Effector memory CD4-positive, alpha-beta T cell (primary cell): ENCODE measurements at regions not wholly inside any gene's neighbourhood (a gene's known extent, or its start where the extent isn't known, plus 50 kb on each side); places are given as distances from the start of the nearest gene placed in this dataset.

Experiments
- DNase-seq, 3 donors: peaks; one replicate each; pipeline ENCODE4 v3.0.0-alpha.2; 2020
- H3K27ac ChIP-seq: 2 replicates; pipeline ENCODE4 v1.7.0; 2013; ENCODE audit warnings: mild to moderate bottlenecking, low read length, moderate library complexity; ENCODE audit not compliant: insufficient read depth, poor library complexity, severe bottlenecking
- H3K27me3 ChIP-seq: replicated peaks from 2 replicates; pipeline ENCODE4 v1.7.0; 2013; ENCODE audit warnings: mild to moderate bottlenecking, low read length; ENCODE audit not compliant: insufficient read depth, control insufficient read depth, poor library complexity, severe bottlenecking
- H3K36me3 ChIP-seq: 2 replicates; pipeline ENCODE4 v1.7.0; 2013; ENCODE audit warnings: mild to moderate bottlenecking, low read length, moderate library complexity; ENCODE audit not compliant: control insufficient read depth, insufficient read depth
- H3K4me1 ChIP-seq: 2 replicates; pipeline ENCODE4 v1.7.0; 2013; ENCODE audit warnings: low read length, mild to moderate bottlenecking; ENCODE audit not compliant: control insufficient read depth, insufficient read depth, poor library complexity, severe bottlenecking
- H3K4me3 ChIP-seq: 2 replicates; pipeline ENCODE4 v1.7.0; 2013; ENCODE audit warnings: low read length, low read depth, mild to moderate bottlenecking; ENCODE audit not compliant: insufficient read depth, poor library complexity, severe bottlenecking
- H3K9me3 ChIP-seq: 2 replicates; pipeline ENCODE4 v1.7.0; 2013; ENCODE audit warnings: mild to moderate bottlenecking, low read length, moderate library complexity; ENCODE audit not compliant: control insufficient read depth

DNA sequence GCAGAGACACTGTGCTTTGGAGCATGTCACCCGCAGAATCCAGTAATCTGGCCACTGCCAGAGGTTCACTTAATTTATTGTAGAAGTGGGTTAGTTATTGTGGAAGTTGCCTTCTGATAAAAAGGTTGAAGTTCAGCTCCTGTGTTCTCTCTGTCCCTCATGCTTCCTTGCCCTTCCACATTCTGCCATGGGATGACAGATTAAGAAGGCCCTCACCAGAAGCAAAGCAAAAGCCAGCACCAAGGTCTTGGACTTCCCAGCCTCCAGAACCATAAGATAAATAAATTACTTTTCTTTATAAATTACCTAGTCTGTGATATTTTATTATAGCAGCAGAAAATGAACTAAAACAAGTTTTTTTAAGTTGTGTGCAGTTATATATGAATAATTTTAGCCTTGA is 145.0 kb upstream of the SH3BP4 start:
- H3K9me3 ChIP-seq: no peaks in the 10 kb centered on the region
- no peaks in the 10 kb centered on the region for H3K4me1 ChIP-seq
- no peak overlapping the region for H3K27ac ChIP-seq
- H3K4me3 ChIP-seq: no peak overlapping the region
- DNase-seq: no peak
- H3K27me3 ChIP-seq: no peaks in the 10 kb centered on the region
- H3K36me3 ChIP-seq: no peaks in the 10 kb centered on the region

DNA sequence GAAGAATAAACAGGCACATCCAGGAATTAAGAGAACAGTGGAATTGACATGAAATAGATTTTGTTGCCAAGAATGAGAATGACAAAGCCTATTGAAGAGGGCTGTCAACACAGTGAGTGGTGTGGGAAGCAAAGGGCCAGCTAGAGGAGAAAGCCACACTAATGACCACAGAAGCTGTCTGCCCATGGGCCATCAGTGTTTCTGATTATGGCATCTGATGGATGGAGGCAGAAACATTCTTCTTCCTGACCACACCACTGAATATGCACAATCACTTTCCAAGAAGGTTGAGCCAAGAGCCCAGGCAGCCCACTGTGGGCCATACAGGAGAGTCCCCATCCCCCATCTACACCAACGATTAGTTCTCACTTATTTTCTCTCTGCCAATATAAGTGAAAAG is 146.0 kb upstream of the SH3BP4 start:
- no peaks in the 10 kb centered on the region for H3K9me3 ChIP-seq
- H3K4me3 ChIP-seq: no peak overlapping the region
- H3K4me1 ChIP-seq: no peaks in the 10 kb centered on the region
- DNase-seq: no peak
- H3K27ac ChIP-seq: no peak overlapping the region
- H3K27me3 ChIP-seq: no peaks in the 10 kb centered on the region
- H3K36me3 ChIP-seq: no peaks in the 10 kb centered on the region

DNA sequence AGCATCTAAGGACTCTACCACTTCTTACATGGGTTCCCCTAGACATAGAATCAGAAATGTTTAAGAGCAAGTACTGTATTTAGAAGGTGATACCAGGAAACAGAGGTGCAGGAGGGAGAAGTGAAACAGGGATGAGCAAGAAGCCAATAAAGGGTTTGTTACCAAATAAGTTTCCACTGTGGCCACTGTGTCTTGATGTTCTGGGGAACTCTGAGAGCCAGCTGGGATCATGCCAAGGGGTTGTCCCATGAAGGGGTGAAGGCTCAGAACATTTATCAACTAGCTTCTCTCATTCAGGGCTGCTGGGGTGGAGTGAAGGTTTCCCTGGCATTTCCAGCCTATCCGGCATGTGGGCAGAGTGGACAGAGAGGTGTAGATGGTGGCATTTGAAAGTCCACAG is 147.1 kb upstream of the SH3BP4 start:
- H3K36me3 ChIP-seq: no peaks in the 10 kb centered on the region

GRCh38 chr2:234802845-234803171 is 149.0 kb upstream of the SH3BP4 start:
- no peak for DNase-seq
- Histone ChIP-seq H3K27me3 (no peaks in the 10 kb centered on the region), H3K27ac (no peak overlapping the region), H3K4me3 (no peak overlapping the region), H3K36me3 (no peaks in the 10 kb centered on the region), H3K4me1 (no peaks in the 10 kb centered on the region), H3K9me3 (no peaks in the 10 kb centered on the region)

More for the DNA sequence above, 147.1 kb upstream of the SH3BP4 start:
- H3K4me1 ChIP-seq: no peaks in the 10 kb centered on the region
- no peak overlapping the region for H3K27ac ChIP-seq
- no peak for DNase-seq
- no peaks in the 10 kb centered on the region for H3K9me3 ChIP-seq
- no peak overlapping the region for H3K4me3 ChIP-seq
- H3K27me3 ChIP-seq: no peaks in the 10 kb centered on the region

DNA sequence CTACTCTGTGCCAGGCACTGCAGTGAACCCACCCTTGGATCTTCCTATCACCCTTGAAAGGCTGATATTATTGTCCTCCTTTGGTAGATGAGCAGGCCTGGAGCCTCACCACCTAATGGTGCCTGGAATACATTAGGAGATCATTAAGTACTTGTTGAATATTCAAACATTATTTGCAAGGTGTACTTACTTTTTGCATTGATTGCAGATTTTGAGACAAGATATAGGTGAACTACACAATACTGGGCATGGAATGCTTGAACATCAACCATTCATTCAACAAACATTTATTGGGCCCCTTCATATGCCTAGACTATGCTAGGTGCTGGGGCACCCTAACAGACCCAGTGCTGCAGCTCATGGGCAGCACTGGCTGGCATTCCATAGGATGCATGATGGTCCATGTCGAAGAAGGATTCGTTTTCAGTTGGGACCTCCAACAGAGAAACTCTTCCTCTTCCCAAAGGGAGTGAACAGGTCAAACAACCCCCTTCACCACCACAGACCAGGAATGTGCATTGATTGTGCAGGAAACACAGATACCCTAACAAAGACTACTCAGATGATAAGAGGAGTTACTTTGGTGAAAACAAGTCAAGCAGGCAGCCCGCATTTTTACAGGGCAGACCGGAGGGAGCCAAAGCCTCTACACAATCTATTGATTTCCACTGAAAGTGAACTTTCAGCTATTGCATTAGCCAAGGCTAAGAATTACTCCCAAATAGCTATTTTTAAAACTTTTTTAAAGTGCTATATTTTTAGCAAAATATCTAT is 149.6 kb upstream of the SH3BP4 start:
- no peaks in the 10 kb centered on the region for H3K27me3 ChIP-seq

DNA sequence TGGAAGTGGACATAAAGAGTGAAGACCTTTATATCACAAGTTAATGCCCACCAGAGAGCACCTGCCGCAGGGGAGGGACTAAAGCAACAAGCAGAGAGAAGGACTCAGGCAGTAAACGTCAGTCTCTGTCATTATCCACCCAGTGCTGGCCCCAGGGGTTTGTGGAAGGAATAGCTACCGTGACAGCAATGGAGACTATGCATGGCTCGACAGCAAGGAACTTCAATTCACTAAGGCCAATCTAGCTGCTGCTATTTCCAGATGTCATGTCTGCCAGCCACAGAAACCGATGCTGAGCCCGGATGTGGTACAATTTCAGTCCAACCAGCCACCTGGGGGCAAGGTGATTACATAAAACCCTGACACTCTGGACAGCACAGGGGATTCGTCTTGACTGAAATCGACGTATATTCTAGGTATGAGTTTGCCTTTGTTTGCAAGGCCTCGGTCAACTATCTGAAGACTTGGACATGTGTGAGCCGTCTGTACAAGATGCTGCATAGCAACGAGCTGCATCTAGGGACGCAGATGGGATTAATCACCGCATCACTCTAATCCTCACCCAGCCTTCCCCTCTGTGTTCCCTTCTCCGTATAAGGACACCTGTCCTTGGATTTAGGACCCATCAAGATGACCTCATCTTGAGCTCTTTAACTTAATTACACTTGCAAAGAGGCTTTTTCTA is 154.1 kb upstream of the SH3BP4 start:
- H3K27me3 ChIP-seq: no peaks in the 10 kb centered on the region
- DNase-seq: no peak
- no peaks in the 10 kb centered on the region for H3K36me3 ChIP-seq
- no peak overlapping the region for H3K4me3 ChIP-seq
- no peaks in the 10 kb centered on the region for H3K4me1 ChIP-seq
- no peaks in the 10 kb centered on the region for H3K9me3 ChIP-seq
- H3K27ac ChIP-seq: no peak overlapping the region

More for the DNA sequence above, 149.6 kb upstream of the SH3BP4 start:
- DNase-seq: no peak
- no peaks in the 10 kb centered on the region for H3K36me3 ChIP-seq
- no peaks in the 10 kb centered on the region for H3K9me3 ChIP-seq
- no peak overlapping the region for H3K27ac ChIP-seq
- no peaks in the 10 kb centered on the region for H3K4me1 ChIP-seq
- H3K4me3 ChIP-seq: no peak overlapping the region

DNA sequence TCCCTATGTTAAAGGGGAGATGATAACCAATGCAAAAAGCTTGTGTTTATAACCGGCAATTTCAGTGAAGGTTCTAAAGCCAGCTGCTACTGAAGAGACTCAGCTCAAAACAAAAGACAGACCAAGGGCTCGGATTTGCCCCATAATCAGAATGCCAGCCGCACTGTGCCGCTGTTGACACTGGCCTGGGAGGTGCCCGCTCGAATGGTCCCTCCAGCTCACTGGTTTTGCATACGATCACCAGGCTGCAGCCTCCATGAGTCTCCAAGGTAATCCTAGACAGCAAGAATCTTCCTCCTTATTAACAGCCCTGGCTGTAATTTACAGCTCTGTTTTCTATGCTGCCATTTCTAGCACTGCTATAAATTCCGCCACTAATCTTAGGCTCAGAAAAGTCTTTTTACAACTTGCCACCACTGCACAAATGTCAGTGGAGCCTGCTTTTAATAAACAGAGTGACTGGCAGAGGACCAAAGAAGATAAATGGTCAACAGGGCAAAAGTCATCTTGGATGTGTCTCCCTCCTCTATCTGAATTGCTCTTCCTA is 155.7 kb upstream of the SH3BP4 start:
- H3K9me3 ChIP-seq: no peaks in the 10 kb centered on the region
- DNase-seq: no peak
- no peaks in the 10 kb centered on the region for H3K36me3 ChIP-seq
- no peak overlapping the region for H3K4me3 ChIP-seq
- H3K27ac ChIP-seq: no peak overlapping the region
- no peaks in the 10 kb centered on the region for H3K4me1 ChIP-seq
- H3K27me3 ChIP-seq: no peaks in the 10 kb centered on the region

- H3K4me3 ChIP-seq: no peak overlapping the region
- H3K4me1 ChIP-seq: no peaks in the 10 kb centered on the region
- H3K27ac ChIP-seq: no peak overlapping the region
- no peaks in the 10 kb centered on the region for H3K36me3 ChIP-seq
- no peaks in the 10 kb centered on the region for H3K27me3 ChIP-seq
- no peaks in the 10 kb centered on the region for H3K9me3 ChIP-seq
- DNase-seq: no peak
These were observed 156.4 kb upstream of the SH3BP4 start for GRCh38 chr2:234795272-234795920.

GRCh38 chr2:234794866-234795265 is 157.0 kb upstream of the SH3BP4 start:
- H3K4me1 ChIP-seq: no peaks in the 10 kb centered on the region
- DNase-seq: no peak
- H3K9me3 ChIP-seq: no peaks in the 10 kb centered on the region
- no peak overlapping the region for H3K27ac ChIP-seq
- no peaks in the 10 kb centered on the region for H3K27me3 ChIP-seq
- H3K4me3 ChIP-seq: no peak overlapping the region
- H3K36me3 ChIP-seq: no peaks in the 10 kb centered on the region
